HG03575 (cell line): ENCODE measurements at regions not wholly inside any gene's neighbourhood (a gene's known extent, or its start where the extent isn't known, plus 50 kb on each side); places are given as distances from the start of the nearest gene placed in this dataset.
"Not testable (repeated sequence)": the region's sequence is repeated elsewhere in the genome, so short reads cannot be mapped to it uniquely, and the experiment has no call there.

ENCODE experiments used
- ATAC-seq: cut with Tn5 transposase; IDR thresholded peaks from one replicate; pipeline ENCODE4 v1.9.1; 2021; ENCODE audit not compliant: unreplicated experiment, insufficient number of reproducible peaks, low FRiP score; ENCODE audit errors: extremely low read depth

DNA sequence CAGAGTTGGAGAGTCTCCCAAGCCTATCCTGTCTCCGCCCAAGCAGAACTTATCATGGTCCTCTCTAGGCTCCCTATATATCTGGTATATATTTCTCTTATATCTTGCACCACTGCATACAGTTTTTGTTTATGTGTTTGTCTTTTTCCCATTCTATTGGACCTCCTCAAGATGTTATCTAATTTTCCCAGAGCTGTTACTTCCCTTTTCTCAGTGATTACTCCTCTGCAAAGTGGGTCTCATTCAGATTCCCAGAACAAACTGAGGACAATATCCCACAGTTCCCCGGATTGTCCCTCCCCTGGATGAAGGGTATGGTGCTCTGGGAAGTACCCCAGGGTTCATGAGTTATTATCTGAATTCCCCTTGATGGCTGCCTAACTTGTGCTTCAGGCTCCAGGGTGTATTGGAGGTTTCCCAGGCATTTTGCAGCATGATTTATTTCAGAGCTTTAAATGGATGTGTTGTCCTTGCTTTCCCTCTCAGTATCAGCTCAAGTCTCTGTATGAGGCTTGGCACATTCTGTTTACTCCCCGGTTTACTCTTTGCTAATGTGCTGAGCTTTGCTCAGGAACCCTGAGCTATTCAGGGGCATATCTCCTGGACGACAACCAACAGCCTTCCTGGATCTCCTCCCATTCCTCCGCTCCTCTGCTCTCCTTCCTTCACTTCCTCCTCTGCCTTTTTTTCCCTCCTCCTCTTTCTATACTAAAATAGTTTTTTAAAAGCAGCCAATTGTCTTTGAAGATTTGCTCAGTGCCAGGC lies 329.3 kb downstream of the SPRY2 start:
- ATAC-seq, result no peak

DNA sequence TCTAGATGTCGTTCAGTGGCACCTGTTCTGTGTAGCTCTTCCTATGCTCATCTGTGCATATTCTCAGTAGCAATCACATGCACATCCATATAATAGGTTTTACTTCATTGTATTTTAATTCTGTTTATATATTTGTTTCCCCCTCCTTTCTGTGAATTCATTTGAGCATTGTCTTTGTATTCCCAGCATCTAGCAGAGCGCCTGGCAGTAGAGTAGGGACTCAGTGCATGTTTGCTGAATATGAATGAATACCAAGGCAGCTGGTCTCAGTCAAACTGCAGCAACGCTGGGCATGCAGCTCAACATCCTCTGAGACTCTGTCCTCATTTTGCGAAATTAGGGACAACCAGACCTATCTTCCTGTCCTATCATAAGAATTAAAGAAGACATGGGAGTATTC lies 330.1 kb downstream of the SPRY2 start:
- no peak for ATAC-seq

GRCh38 chr13:80010286-80010831 lies 330.6 kb downstream of the SPRY2 start:
- no peak for ATAC-seq

GRCh38 chr13:80009760-80010159 lies 331.2 kb downstream of the SPRY2 start:
- ATAC-seq, result no peak

DNA sequence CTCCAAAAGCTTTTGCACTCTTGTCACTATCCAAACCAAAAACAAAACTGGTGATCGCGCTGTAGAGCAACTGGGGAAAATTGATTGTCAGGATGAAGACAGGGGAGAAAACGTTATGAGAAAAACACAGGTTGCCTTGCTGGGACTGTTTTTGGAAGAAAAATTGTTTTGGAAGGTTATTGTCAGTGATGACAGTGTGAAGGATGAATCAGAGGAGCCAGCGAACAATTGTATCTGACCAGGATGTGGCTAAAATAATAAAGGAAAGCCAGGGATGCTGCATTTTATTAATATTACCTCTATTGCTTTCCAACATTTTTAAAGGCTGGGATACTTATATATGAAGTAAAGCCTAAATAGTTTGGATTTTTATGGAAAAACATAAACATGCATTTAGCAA lies 334.0 kb downstream of the SPRY2 start:
- ATAC-seq, result no peak

DNA sequence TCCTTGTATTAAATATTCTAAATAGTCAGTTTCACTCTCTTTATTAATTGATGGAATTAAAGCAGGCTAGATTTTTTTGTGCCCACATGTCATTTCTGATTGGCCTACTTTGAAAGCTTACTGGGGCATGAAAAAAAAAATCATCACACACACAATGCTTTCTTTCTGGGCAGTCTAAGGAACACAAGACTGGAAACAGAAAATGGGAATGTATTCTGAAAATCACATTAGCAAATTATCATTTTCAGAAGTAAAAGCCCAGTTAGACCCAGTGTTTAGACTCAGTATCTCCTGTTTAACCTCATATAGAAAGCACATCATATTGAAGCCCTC lies 339.4 kb downstream of the SPRY2 start:
- no peak for ATAC-seq

DNA sequence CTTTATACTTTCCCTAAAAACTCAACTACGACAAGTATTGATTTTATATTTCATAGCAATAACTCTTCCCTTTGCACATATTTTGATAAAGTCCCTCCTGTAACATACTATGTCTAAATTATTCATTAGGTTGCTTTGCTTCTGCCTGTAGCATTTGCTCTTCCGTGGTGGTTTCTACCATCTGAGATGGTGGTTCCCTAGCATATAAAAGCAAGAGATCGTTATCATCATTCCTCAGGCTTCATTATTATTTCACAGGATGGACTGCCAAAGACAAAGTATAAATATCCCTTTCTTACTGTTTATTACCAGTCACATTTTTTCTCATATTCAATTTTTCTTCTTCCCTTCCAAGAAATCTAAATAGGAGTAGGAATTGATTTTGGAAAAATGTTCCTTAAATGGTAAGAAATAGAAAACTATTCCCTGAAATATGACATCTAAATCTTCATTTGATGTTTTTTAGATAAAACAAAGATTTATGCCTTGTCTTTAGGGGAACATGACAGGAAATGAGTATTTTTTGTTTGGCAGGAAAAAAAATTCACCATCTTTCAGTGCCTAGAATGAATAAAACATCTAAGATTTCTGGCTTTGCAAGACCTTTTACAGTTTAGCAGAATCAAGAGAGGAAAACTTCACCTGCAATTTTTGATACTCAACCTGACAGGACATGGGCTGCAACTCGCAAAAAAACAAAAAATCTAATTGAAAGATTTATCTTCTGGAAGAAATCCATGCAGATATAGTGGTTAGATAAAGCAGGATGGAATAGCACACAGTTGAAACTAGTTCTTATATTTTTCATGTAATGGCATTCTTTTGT lies 340.0 kb downstream of the SPRY2 start:
- ATAC-seq, result no peak

DNA sequence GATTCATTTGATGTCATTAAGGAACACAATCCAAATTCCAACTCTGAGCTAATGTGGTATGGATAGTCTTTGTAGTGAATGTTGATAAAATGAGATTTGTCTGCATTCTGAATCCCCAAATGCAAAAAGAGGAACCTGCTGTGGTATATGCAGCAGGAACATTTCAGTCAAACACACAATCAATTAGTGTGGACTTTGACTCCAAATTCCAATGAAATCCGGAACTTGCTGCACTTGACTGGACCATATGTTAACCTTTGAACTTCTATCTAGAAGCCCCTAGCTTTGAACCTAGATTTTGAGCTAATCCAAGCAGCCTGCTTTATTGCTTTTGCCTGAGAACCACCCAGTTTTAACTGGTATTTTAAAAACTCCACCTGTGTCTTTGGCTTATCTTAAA lies 341.3 kb downstream of the SPRY2 start:
- no peak for ATAC-seq

- no peak for ATAC-seq
Measured at GRCh38 chr13:79998381-79998880, 342.5 kb downstream of the SPRY2 start.

DNA sequence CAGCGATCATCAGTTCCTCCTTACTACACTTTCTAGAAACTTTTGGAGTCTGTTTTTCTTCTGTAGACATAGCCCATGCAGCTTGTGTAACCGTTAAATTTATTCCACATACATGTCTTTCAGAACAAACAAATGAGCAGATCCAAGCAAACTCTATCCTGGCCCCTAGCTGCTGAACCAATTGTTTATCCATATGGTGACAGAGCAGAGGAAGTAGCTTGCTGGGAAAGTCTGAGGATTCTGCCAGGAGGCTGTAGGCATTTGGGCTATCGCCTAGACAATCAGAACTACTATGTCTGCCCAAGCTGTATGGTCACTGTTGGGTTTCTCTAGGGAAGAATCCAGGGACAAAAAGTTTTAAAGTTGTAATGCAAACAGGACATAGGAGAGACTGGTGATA lies 343.7 kb downstream of the SPRY2 start:
- ATAC-seq, result no peak

- no peak for ATAC-seq
Measured at GRCh38 chr13:79995334-79995733, 345.6 kb downstream of the SPRY2 start.

- no peak for ATAC-seq
Measured at GRCh38 chr13:79992111-79992510, 348.8 kb downstream of the SPRY2 start.

GRCh38 chr13:79990048-79990447 lies 350.9 kb downstream of the SPRY2 start:
- ATAC-seq, result no peak

- ATAC-seq, result no peak
Measured at GRCh38 chr13:79989217-79989661, 351.7 kb downstream of the SPRY2 start.

GRCh38 chr13:79988573-79988972 lies 352.4 kb downstream of the SPRY2 start:
- ATAC-seq, result no peak

GRCh38 chr13:79987761-79988160 lies 353.2 kb downstream of the SPRY2 start:
- no peak for ATAC-seq

DNA sequence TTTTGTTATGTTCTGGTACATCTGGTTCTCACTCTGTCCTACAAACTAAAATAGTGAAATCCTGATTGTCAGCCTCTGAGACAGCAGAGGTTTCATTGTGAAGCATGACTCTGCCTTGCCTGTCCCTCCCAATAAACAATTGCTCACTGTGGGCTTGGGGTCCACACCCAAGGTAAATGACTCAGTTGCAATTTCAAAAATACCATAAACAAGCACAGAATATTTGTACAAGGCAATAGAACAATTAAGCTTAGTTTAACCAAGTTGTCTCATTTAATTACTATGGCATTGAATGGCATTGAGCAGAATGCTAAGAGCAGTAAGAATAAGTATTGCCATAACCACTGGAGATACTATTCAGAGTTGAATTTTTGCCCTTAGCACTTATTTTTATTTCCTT lies 353.6 kb downstream of the SPRY2 start:
- no peak for ATAC-seq

- no peak for ATAC-seq
Measured at GRCh38 chr13:79986890-79987289, 354.0 kb downstream of the SPRY2 start.

DNA sequence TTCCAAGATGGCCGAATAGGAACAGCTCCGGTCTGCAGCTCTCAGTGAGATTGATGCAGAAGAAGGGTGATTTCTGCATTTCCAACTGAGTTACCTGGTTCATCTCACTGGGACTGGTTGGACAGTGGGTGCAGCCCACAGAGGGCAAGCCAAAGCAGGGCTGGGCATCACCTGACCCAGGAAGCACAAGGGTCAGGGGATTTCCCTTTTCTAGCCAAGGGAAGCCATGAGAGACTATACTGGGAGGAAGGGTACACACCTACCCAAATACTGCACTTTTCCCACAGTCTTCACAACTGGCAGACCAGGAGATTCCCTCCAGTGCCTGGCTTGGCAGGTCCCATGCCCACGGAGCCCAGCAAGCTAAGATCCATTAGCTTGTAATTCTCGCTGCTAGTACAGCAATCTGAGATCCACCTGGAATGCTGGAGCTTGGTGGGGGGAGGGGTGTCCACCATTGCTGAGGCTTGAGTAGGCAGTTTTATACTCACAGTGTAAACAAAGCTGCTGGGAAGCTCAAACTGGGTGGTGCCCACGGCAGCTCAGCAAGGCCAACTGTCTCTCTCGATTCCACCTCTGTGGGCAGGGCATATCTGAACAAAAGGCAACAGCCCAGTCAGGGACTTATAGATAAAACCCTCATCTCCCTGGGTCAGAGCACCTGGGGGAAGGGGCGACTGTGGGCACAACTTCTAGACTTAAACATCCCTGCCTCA lies 365.8 kb downstream of the SPRY2 start:
- ATAC-seq, result not testable (repeated sequence)
